ENCODE measurements at regions not wholly inside any gene's neighbourhood (a gene's known extent, or its start where the extent isn't known, plus 50 kb on each side); places are given as distances from the start of the nearest gene placed in this dataset.

DNA sequence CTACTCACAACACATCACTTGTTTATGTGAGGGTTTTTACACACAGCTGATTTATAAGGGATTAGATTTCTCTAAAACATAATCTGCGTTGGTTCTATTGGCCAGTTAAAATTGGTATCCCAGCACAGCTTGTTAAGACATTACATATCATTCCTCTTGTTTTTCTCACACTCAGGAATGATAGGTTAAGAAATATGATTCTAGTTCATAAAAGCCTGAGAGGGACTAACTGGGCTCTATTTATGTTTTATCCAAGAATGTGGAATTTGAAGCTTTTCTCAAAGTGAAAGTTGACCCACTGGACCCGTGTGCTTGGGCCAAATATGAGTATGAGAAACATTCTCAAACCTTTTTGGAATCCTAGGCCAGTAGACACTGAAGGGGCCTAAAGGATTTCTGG is 117.3 kb downstream of the TMEM170B start:
- TF ChIP-seq, protein P1, sequence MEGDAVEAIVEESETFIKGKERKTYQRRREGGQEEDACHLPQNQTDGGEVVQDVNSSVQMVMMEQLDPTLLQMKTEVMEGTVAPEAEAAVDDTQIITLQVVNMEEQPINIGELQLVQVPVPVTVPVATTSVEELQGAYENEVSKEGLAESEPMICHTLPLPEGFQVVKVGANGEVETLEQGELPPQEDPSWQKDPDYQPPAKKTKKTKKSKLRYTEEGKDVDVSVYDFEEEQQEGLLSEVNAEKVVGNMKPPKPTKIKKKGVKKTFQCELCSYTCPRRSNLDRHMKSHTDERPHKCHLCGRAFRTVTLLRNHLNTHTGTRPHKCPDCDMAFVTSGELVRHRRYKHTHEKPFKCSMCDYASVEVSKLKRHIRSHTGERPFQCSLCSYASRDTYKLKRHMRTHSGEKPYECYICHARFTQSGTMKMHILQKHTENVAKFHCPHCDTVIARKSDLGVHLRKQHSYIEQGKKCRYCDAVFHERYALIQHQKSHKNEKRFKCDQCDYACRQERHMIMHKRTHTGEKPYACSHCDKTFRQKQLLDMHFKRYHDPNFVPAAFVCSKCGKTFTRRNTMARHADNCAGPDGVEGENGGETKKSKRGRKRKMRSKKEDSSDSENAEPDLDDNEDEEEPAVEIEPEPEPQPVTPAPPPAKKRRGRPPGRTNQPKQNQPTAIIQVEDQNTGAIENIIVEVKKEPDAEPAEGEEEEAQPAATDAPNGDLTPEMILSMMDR (IDR thresholded peaks at IDR 0.05; ENCODE audit: low read depth, low read length), result no peak
- no peak for TF ChIP-seq POLR2A (IDR thresholded peaks at IDR 0.05; ENCODE audit: extremely low read depth, insufficient read length)

All from NB4 (cell line).